HG02973 (cell line): ENCODE measurements at regions not wholly inside any gene's neighbourhood (a gene's known extent, or its start where the extent isn't known, plus 50 kb on each side); places are given as distances from the start of the nearest gene placed in this dataset.

Source experiments
- ATAC-seq: cut with Tn5 transposase; IDR thresholded peaks from one replicate; pipeline ENCODE4 v1.9.1; 2021; ENCODE audit warnings: moderate library complexity; ENCODE audit not compliant: unreplicated experiment

DNA sequence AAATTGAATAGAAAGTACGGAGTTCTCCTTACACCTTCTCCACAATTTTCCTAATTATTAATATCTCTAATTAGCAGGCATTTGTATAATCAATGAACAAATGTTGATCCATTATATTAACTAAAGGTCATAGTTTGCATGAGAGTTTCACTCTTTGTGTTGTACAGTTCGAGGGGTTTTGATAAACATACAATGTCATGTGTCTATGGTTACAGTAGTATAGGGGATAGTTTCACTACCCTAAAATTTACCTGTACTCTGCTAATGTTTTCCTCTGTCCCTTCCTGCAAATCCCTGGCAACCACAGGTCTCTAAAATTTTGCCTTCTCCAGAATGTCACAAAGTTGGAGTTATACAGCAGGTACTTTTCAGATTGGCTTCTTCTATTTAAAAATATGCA, 1199.8 kb upstream of the GJE1 start:
- no peak for ATAC-seq

DNA sequence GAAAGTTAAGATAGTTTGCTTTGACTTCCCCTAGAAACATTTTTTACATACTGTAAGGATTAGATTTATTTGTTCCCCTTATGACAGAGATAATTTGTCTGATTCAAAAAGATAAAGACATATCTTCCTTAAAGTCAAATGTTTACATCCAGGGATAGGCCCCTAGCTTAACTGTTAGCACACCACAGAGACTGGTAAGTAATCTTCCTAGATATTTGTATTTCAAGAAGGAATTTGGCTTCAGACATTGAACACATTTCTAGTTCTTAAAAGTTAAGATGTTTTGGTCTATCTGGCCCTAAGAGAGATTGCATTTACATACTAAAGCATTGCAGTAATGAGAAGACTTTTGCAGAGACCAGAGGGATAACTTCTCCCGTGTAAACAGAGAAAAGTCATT, 1201.1 kb upstream of the GJE1 start:
- no peak for ATAC-seq

DNA sequence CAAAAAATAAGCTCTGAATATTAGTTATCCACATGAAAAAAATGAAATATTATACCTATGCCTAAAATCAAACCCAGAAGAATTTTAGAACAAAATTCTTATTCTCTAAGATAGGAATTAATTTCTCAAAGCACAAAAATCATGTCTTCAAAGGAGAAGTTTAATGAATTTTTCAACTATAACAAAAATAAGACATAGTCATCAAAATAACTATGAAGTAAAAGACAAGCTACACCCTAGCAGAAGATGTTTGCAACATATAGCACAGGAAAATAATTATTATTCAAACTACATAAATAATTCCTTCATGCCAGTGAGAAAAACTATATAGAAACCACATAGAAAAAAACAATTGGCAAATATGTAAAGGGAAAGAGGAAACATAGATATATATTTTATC, 1203.6 kb upstream of the GJE1 start:
- ATAC-seq = no peak

DNA sequence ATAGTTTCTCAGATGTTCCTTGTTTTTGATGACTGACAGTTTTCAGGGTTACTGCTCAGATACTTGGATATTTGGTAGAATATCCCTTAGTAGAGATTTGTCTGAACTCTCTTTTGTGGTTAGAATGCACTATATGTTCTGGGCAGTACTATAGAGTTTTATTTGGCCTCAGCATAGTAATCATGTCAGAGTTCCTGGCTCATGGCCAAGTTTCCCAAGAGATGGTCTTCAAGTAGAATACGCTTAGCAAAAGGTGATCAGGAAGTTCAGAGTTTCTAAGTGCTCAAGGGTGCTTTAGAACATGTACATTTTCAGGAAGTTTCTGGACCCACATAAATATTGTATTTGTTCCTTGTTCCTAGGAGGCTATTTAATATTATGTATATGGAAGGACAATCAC, 1209.7 kb upstream of the GJE1 start:
- no peak for ATAC-seq

DNA sequence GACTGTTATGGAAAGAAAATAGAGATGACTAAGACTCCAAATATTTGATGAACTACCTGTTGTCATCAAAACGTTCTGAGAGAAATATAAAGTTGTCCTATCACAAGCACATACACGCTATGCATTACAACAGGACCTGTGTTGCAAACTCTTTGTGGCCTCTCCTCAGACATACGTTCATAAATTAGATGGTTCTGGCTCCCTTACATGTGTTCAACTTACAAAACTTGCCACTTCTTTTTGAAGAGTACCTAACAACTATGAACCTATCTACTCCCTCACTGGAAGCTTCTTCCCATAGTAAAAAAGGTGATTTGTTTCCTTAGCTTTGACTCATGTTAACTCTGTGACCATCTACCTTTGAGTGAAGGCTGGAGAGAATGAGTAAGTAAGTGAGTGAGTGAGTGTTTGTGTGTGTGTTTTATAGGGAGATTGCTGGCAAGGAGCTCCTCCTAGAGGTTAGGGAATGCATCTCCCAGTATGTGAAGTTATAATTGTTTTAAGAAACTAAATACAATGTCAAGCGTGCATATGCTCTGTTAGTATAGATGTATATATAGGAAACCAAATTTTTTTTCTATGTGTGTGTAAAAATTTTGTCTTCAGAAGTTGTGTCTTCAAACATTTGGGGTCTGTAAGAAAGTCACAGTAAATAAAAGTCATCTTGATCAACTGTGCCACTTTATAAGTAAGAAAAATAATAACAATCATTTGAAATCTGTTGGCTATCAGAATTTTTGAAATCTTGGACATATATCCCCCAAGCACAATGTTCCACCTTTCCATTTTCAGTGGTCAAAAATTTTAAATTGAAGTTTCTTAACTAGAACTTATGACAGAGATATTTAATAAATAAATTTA, 1211.1 kb upstream of the GJE1 start:
- ATAC-seq = no peak

DNA sequence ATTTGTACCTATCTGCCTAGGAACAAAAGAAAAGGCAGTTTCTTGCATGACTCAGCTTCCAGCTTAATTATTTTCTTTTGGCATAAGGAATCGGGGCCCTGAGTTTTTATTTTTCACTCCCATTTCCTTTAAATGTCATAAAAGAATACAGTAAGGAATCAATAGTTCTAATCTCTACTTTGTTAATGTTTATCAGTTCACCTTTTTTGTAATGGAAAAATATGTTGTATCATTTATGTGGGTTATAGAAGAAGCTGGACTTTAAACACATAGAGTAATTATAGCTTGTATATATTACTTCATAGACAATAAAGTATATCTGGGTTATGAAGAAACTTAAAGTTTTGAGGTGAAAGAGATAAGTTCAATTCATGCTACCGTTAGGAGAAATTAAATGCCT, 1214.8 kb upstream of the GJE1 start:
- ATAC-seq = no peak

DNA sequence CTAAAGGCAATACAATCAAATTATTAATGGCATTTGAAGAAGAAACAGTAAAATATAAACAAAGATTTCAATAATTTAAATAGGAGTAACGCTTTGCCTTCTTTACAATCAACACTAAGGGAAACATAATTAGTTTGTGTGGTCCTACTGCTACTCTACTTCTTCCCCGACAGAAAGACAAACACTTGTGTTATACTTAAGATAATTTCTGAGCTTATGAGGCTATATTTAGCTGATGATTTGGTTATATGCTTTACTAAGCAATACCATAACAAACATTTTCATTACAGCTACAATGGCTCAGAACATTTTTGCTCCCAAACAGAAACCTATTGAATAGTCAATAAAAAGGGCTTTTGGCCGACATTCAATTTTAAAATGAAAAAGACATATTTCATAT, 1217.2 kb upstream of the GJE1 start:
- no peak for ATAC-seq

DNA sequence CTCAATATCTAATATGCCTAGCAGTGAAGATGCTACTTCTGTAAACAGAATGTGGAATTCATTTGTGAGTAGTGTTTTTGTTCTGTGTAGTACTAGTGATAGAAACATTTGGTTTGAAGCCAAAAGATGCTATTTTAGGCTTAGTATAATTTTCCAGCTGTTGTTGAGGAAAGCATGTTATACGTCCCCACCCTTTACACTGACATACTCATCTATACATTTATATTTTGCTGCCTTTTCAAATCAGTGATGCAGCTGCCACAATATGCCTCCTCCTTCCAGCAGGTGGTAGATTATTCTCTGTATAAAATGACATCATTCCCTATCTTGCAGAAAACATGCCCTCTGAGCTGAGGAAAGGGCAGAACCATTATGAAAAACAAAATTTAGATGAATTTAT, 1217.6 kb upstream of the GJE1 start:
- ATAC-seq = no peak

DNA sequence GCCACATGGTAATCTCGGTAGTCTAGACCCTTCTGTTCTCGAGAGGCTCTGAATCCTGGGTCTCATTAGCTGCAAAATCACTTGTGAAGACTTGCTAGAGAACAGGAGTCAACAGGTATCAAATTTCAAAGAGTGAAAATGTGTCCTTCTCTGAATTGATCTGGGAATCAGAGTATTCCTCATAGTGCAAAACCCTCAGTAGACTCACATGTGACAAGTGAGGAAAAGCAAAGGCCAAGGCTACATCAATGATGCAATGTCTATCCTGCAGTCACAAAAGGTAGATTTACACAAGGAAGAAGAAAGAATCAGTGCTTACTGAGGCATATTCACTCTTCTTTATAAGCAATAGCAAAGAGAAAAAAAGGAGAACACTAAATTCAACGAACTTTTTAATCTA, 1220.0 kb upstream of the GJE1 start:
- no peak for ATAC-seq

DNA sequence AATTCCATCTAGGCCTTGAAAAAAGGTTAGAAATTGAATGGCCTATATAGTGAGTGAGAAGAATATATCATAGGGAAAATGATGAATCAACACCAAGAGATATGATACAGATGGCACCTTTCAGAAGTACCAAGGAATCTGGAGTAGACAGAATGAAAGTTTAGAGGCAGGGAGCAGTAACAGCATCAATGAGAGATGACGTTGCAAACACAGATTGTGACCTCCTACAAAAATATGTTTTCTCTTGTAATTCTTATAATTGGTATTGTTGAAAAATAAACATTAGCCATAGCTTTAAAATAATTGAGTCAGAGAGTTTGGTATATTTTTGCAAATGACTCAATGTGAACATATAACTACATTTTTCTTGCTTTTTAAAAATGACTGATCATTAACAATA, 1223.1 kb upstream of the GJE1 start:
- ATAC-seq = no peak

DNA sequence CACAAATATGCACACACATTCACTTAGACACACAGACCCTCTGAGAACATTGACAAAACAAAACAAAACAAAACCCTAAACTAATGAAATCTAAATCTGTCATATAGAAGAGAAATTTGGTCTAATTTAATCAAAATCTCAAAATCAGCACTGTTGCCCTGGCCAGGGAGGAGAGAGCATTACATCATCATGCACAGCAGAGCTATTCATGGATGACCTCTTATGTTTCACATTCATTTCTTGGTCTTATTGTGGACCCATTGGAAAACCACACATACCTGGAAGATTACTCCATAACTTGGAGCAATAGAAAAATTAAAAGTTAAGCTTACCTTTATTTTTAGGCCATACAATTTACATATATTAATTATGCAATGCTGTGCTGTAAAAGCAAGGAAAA, 1223.6 kb upstream of the GJE1 start:
- ATAC-seq = no peak

DNA sequence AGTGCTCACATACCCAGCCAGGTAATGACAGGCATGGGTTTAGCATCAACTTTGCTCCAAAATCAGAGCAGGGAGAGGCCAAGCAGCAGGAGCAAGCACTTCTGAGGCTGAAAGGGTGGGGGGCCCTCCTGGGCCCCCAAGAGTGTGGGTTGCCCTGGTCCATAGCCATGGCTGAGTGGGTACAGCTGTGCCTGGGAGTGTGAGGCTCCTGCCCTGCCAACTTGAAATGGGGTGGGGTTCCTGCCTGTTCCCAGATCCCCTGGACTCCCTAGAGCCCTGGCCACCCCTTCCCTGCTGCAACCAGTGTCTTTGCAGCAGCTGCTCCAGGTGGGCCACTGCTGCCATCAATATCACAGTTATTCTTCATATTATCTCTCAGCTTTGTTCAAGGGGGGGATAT, 1224.2 kb upstream of the GJE1 start:
- no peak for ATAC-seq

DNA sequence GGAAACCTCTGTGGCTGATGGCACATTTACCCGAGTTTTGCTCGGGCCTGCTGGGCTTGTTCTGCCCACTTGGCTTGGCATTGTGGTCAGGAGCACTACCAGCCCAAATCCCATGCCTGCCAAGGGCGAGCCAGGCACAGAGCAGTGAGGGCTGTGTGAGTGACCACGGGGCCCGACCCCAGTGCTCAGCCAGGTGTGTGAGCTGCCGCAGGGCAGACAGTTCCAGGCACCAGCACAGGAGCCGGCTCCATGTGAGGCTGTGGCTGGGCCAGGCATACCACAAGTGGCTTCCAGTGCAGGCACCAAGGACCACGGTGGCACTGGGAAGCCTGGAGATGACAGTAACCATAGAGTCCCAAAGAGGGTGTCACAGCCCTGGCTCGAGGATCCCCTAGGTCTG, 1225.5 kb upstream of the GJE1 start:
- ATAC-seq = no peak

DNA sequence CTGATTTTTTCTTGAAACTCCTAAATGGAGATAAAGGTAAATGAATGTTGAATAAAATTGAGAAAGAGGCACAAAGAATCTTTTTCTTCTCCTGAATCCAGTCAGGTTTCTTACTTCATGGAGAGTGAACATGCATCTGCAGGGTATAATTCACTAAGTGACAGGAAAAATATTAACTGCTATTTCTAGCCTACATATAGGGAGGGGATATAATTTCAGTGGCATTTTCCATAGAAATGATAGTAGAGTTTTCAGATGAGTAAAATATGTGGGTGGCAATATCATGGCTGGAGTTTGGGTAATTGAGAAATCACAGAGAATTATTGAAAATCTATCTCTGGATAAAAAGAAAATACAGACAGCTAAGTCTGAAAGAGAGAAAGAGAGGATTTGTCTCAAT, 1227.0 kb upstream of the GJE1 start:
- ATAC-seq = no peak

DNA sequence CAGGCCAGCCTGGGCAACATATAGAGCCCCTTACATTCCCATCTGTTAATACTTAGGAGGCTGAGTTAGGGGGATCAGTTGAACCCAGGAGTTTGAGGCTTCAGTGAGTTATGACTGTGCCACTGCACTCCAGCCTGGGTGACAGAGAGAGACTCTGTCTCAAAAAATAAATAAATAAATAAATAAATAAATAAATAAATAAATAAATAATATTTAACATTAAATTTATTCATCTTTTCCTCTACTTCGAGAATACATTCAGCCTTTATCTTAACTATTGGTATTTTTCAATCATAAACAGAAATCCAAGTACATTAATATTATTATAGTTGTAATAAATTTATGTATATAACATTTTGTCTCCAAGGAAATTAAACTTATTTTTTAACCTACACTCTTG, 1227.7 kb upstream of the GJE1 start:
- ATAC-seq = no peak

DNA sequence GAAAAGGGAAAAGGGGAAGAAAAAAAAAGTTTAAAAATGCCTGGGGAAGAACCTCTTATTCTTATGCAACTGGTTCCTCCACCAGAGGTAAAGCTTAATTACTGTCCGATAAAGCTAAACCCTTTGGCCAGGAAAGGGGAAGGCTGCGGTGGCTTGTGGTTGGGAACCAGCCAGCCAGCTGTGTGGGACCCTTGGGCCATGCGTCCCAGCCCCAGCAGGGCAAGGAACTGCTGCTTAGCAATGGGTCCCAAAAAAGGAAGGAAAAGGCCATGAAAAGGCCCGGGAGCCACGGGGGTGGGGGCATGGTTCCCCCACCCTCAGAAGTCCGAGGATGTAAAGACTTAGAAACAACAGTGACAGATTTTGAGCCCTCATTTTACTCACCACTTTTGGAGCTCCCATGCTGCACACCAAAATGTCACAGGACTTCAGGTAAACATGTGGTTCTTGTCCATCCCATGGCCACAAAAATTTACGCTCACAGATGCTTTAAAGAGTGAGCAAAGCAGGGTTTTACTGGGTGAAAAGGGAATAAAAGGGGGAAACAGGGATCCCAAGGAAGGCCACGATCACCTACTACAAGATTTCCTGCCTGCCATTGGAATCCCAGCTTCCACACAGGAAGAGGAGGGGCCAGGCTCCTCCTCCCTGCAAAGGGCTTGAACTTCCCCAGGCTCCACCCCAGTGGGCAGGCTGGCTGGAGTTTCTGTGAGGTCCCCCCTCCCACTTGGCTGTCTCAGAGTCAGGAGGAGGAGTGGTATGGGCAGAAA, 1234.7 kb upstream of the GJE1 start:
- ATAC-seq = no peak

DNA sequence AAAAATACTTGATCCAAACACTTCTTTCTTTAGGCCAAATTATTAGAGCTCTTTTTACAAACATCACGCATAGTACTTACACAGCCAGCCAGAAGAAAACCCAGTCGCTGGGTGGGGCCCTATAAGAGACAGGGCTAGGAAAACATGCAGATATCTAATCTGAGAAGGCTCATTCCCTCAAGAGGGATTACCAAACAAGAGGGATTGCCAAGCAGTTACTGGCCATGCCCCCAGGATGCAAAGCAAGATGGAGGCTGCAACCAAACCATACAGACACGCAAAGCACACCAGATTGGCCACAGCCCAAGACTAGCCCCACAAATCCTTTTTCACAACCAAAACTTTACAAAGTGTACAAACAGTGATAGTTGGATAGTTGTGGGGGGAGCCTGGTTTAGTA, 1235.4 kb upstream of the GJE1 start:
- no peak for ATAC-seq

DNA sequence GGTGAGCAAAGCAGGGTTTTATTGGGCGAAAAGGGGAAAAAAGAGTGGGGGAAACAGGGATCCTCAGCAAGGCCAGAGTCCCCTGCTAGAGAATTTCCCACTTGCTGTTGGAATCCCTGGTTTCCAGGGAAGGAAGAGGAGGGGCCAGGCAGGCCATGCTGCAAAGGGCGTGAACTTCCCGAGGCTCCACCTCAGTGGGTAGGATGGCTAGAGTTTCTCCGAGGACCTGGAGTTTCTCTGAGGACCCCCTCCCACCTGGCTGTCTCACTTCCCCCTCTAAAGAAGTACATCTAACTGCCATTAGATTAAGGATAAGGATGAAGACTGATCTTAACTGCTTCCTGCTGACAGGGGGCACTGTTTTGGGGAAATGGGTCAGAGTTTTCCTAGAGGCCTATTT, 1239.3 kb upstream of the GJE1 start:
- no peak for ATAC-seq

DNA sequence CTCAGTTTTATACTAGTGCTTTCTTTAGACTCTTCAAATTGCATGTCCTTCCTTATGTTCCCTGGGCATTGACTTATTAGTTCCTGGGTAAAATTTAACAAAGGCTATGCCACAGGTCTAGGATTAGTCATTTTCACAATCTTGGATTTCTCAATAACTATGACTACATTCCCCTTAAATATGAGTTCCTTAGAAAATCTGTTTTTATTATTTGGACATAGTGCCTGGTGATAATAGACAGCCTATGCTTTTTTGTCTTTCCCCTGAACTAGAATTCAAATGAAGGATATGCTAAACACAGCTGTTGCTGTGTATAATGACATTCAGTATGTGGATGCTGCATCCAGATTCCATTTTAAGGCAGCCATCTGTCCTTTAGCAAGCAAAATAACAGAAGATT, 1252.8 kb upstream of the GJE1 start:
- ATAC-seq = no peak

DNA sequence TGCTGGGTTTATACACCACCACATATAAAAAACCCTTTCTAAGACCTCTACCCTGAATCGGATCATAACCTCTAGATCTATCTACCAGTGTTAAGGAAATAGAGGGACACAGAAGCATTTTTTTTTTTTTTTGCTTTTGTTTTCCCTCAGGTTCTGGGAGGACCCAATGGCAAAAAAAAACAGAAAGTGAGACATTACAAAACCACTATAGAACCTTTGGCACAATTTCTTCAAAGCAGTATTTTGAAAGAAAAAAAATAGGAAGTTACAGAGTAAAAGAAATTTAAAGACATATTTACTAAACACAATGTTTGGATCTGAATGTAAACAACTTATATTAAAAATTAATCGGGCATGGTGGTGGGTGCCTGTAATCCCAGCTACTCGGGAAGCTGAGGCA, 1258.7 kb upstream of the GJE1 start:
- ATAC-seq = no peak

DNA sequence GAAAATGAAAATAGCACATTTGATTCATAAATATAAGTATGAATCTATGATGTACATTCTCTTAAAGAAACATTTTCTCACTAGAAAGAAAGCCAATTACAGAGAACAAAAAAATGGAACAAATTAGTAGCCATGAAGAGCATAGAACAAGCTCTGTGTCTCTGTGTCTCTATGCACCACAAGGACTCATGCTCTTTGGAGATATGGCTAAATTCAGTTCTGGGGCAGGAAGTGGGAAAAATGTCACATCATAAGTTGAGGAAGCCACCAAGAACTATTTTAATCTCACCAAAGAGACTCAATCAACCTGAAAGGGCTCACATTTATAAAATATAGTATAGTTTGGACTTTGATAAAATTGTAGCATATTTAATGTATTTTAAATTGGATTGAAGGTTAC, 1259.8 kb upstream of the GJE1 start:
- ATAC-seq = no peak

DNA sequence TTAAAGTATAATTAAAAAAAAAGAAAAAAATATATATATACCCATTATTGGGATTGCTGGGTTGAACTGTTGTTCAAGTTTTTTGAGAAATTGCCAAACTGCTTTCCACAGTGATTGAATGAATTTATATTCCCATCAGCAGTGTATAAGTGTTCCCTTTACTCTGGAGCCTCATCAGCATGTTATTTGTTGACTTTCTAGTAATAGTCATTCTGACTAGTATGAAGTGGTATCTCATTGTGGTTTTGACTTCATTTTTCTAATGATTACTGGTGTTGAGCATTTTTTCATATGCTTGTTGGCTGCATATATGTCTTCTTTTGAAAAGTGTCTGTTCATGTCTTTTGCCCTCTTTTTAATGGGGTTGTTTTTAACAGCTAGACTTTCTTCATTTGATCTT, 1260.8 kb upstream of the GJE1 start:
- no peak for ATAC-seq

DNA sequence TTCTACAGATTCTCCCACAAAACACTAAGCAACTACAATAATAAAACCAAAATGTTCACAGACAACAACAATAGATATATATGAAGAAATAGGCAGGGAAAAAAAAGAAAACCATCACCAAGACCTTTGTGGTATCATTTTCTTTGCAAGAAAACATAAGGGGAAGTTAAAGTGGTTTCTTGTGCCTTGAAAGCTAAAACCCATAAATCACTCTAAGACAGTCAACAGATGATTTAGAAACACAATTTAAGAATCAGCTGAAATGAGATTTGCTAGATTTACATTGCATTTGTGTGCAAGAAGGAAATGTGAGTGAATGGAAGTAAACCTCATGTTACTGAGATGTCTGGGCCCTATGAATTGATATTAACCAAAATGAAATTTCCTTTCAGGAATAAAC, 1265.4 kb upstream of the GJE1 start:
- no peak for ATAC-seq
